ENCODE measurements at regions not wholly inside any gene's neighbourhood (a gene's known extent, or its start where the extent isn't known, plus 50 kb on each side); places are given as distances from the start of the nearest gene placed in this dataset.

DNA sequence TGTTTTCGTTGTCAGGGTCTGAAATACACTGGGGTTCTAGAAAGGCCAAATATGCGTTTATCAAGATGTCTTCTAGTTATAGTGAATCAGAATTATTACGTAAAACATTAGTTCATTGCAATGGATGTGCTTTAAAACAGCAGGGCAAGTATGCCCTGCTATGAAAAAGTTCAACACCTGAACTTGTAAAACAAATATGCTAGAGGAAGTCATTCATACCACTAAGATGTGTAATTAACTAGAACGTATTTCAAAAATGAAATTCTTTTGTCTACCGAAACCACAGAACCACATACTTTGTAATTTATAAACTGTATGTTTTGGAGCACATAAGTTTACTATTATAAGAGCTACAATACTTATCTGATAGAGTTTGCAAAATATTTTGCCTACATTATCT lies 266.2 kb downstream of the KCTD12 start:
- CTCF ChIA-PET, result no interaction called here
- POLR2A ChIA-PET, result no interaction called here
- intact Hi-C loops (cut with micrococcal nuclease), result no loop called here
- Mint-ChIP-seq H3K36me3 (ENCODE audit: low read depth) (no peaks in the 10 kb centered on the region), H3K9me3 (no peaks in the 10 kb centered on the region), H3K4me3 (no peak overlapping the region), H3K4me1 (no peaks in the 10 kb centered on the region), H3K27ac (no peak overlapping the region), H3K27me3 (peaks cover 3% of the 10 kb centered on the region)
- no peak for ATAC-seq (ENCODE audit: low read depth)
- TF ChIP-seq, protein P1, sequence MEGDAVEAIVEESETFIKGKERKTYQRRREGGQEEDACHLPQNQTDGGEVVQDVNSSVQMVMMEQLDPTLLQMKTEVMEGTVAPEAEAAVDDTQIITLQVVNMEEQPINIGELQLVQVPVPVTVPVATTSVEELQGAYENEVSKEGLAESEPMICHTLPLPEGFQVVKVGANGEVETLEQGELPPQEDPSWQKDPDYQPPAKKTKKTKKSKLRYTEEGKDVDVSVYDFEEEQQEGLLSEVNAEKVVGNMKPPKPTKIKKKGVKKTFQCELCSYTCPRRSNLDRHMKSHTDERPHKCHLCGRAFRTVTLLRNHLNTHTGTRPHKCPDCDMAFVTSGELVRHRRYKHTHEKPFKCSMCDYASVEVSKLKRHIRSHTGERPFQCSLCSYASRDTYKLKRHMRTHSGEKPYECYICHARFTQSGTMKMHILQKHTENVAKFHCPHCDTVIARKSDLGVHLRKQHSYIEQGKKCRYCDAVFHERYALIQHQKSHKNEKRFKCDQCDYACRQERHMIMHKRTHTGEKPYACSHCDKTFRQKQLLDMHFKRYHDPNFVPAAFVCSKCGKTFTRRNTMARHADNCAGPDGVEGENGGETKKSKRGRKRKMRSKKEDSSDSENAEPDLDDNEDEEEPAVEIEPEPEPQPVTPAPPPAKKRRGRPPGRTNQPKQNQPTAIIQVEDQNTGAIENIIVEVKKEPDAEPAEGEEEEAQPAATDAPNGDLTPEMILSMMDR (IDR thresholded peaks at IDR 0.05), result no peak
- no peak for DNase-seq

DNA sequence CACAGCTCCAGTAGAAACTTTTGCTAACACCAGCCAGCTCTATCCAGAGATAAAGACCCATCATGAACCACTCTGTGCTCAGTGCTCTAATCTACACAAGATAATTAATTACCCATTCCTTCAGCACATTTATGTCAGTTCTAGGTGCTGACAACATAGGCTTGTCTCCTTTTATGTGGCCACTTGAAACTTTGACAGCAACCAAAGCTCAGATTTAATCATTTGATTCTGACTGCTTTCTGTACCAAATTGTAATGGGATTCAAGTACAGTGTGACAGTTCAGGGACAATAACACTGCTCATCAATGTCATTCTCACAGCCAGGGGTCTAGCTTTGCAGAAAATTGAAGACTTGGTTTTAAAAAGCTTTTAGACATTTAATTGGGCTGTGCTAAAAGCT lies 266.6 kb downstream of the KCTD12 start:
- TF ChIP-seq, protein P1 (IDR thresholded peaks at IDR 0.05), result no peak
- CTCF ChIA-PET, result no interaction called here
- ATAC-seq (ENCODE audit: low read depth), result no peak
- H3K4me1 Mint-ChIP-seq, result no peaks in the 10 kb centered on the region
- no peaks in the 10 kb centered on the region for H3K36me3 Mint-ChIP-seq (ENCODE audit: low read depth)
- no peaks in the 10 kb centered on the region for H3K9me3 Mint-ChIP-seq
- peaks cover 3% of the 10 kb centered on the region for H3K27me3 Mint-ChIP-seq
- no peak overlapping the region for H3K27ac Mint-ChIP-seq
- intact Hi-C loops (cut with micrococcal nuclease), result no loop called here
- POLR2A ChIA-PET, result no interaction called here
- DNase-seq, result no peak
- H3K4me3 Mint-ChIP-seq, result no peak overlapping the region

DNA sequence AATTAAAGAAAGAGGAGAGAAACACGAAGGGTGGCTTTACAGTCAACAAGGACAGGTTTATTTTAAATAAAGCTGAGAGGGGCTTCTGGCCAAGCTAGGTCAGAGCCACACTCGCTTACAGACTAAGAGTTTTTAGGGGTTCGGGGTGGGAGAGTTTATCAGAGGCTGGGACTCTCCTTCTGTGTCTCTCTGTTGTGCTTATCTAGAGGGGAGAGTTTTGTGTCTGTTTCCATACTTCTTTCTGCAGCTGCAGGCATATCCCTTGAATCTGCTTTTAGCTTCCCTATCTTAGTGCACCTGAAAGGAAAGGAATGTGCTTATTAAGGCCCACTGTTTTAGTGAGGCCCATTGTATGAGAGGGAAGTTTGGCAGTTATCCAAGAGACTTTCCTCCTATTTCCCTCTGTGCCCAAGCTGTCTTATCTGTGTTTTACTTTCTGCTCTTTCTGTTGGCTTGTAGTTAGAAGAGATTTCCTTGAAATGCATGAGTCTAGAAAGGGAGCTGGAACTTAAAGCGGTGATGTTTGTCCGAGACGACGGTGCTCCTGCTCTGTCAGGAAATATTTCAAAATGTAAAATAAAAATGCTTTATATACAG lies 275.3 kb downstream of the KCTD12 start:
- Mint-ChIP-seq H3K27me3 (no peaks in the 10 kb centered on the region), H3K27ac (no peak overlapping the region), H3K36me3 (ENCODE audit: low read depth) (no peaks in the 10 kb centered on the region), H3K4me1 (no peaks in the 10 kb centered on the region), H3K4me3 (no peak overlapping the region), H3K9me3 (no peaks in the 10 kb centered on the region)
- no peak for ATAC-seq (ENCODE audit: low read depth)
- CTCF ChIA-PET, result no interaction called here
- POLR2A ChIA-PET, result no interaction called here
- TF ChIP-seq, protein P1 (IDR thresholded peaks at IDR 0.05), result no peak
- no peak for DNase-seq
- intact Hi-C loops (cut with micrococcal nuclease), result no loop called here

DNA sequence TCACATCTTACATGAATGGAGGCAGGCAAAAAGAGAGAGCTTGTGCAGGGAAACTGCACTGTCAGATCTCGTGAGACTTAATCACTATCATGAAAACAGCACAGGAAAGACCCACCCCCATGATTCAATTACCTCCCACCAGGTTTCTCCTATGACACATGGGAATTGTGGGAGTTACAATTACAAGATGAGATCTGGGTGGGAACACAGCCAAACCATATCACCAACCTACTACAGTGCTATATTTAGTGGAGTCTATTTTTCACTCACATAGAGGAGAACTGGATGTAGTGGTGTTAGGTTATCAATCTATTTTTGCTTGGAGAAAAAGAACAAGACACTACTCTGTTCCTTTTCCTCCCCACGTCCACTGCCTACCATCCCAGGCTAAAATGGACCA lies 276.6 kb downstream of the KCTD12 start:
- no peak for DNase-seq
- ATAC-seq (ENCODE audit: low read depth), result no peak
- intact Hi-C loops (cut with micrococcal nuclease), result no loop called here
- no peaks in the 10 kb centered on the region for H3K4me1 Mint-ChIP-seq
- H3K36me3 Mint-ChIP-seq (ENCODE audit: low read depth), result no peaks in the 10 kb centered on the region
- CTCF ChIA-PET, result no interaction called here
- TF ChIP-seq, protein P1 (IDR thresholded peaks at IDR 0.05), result no peak
- no peaks in the 10 kb centered on the region for H3K9me3 Mint-ChIP-seq
- H3K27ac Mint-ChIP-seq, result no peak overlapping the region
- POLR2A ChIA-PET, result no interaction called here
- no peak overlapping the region for H3K4me3 Mint-ChIP-seq
- H3K27me3 Mint-ChIP-seq, result no peaks in the 10 kb centered on the region

DNA sequence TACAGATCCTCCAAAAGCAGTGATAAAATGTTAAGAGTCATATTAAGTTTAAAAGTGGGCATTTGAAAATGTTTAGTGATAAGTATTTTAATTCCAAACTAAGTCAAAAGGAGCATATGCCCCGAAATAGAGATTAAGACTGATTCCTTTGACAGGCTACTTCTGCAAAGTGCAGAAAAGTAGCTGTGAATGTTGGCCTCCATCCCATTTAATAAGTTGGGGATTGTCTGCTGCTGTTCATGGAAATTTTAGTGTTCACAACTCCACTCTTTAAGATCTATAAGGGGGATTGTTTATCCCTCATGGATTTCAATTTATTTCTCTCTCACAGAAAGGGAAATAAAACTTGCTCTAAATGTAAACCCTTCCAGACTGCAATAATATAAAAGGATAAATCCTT lies 278.3 kb downstream of the KCTD12 start:
- intact Hi-C loops (cut with micrococcal nuclease), result no loop called here
- Mint-ChIP-seq H3K27me3 (no peaks in the 10 kb centered on the region), H3K36me3 (ENCODE audit: low read depth) (no peaks in the 10 kb centered on the region), H3K4me3 (no peak overlapping the region), H3K9me3 (no peaks in the 10 kb centered on the region), H3K4me1 (no peaks in the 10 kb centered on the region), H3K27ac (no peak overlapping the region)
- no peak for ATAC-seq (ENCODE audit: low read depth)
- CTCF ChIA-PET, result no interaction called here
- no peak for DNase-seq
- TF ChIP-seq, protein P1 (IDR thresholded peaks at IDR 0.05), result no peak
- POLR2A ChIA-PET, result no interaction called here
